ENCODE measurements at regions not wholly inside any gene's neighbourhood (a gene's known extent, or its start where the extent isn't known, plus 50 kb on each side); places are given as distances from the start of the nearest gene placed in this dataset.
A peak's percentile ranks its signal among the peaks of the same experiment; 100 is the strongest.

- peak; percentile 44 for DNase-seq
Measured at GRCh38 chr14:61894452-61895077, 132.3 kb downstream of the SNAPC1 start.

GRCh38 chr14:61897300-61897699, 135.1 kb downstream of the SNAPC1 start:
- no peak for DNase-seq

- no peak for DNase-seq
Measured at GRCh38 chr14:61898568-61898967, 136.3 kb downstream of the SNAPC1 start.

GRCh38 chr14:61899497-61899896, 137.3 kb downstream of the SNAPC1 start:
- DNase-seq = no peak

- no peak for DNase-seq
Measured at GRCh38 chr14:61904946-61905345, 142.7 kb downstream of the SNAPC1 start.

GRCh38 chr14:61911574-61911973, 149.4 kb downstream of the SNAPC1 start:
- no peak for DNase-seq

GRCh38 chr14:61918998-61919397, 156.8 kb downstream of the SNAPC1 start:
- no peak for DNase-seq

GRCh38 chr14:61923348-61923747, 161.1 kb downstream of the SNAPC1 start:
- no peak for DNase-seq

GRCh38 chr14:61925043-61925442, 162.8 kb downstream of the SNAPC1 start:
- no peak for DNase-seq

- no peak for DNase-seq
Measured at GRCh38 chr14:61925732-61926435, 163.7 kb downstream of the SNAPC1 start.

- no peak for DNase-seq
Measured at GRCh38 chr14:61927060-61927459, 164.8 kb downstream of the SNAPC1 start.

- no peak for DNase-seq
Measured at GRCh38 chr14:61927520-61927919, 165.3 kb downstream of the SNAPC1 start.

- no peak for DNase-seq
Measured at GRCh38 chr14:61928300-61928699, 166.1 kb downstream of the SNAPC1 start.

GRCh38 chr14:61928701-61929100, 166.5 kb downstream of the SNAPC1 start:
- DNase-seq = no peak

GRCh38 chr14:61929651-61930050, 167.4 kb downstream of the SNAPC1 start:
- no peak for DNase-seq

- DNase-seq = no peak
Measured at GRCh38 chr14:61930101-61930857, 168.1 kb downstream of the SNAPC1 start.

GRCh38 chr14:61932974-61933373, 170.8 kb downstream of the SNAPC1 start:
- no peak for DNase-seq

- no peak for DNase-seq
Measured at GRCh38 chr14:61934385-61934784, 172.2 kb downstream of the SNAPC1 start.

GRCh38 chr14:61939776-61940175, 177.6 kb downstream of the SNAPC1 start:
- no peak for DNase-seq

- DNase-seq = no peak
Measured at GRCh38 chr14:61940666-61941420, 178.6 kb downstream of the SNAPC1 start.

- DNase-seq = no peak
Measured at GRCh38 chr14:61941421-61942150, 179.4 kb downstream of the SNAPC1 start.

GRCh38 chr14:61948376-61948775, 186.2 kb downstream of the SNAPC1 start:
- no peak for DNase-seq

GRCh38 chr14:61950340-61950739, 188.1 kb downstream of the SNAPC1 start:
- DNase-seq = no peak
